HCT116 (cell line): ENCODE measurements at regions not wholly inside any gene's neighbourhood (a gene's known extent, or its start where the extent isn't known, plus 50 kb on each side); places are given as distances from the start of the nearest gene placed in this dataset.

ENCODE experiments used
- ATAC-seq: fragments of 200-7000 bp; cut with Tn5 transposase; 2 replicates; pipeline ENCODE4 v1.9.1; 2020; ENCODE audit warnings: mild to moderate bottlenecking, moderate library complexity
- BruUV-seq: library from RNA; stranded (reverse); fragments of 400-500 nt; replicated peaks from 2 replicates; lab custom pipeline; 2021; lab: Mats Ljungman, UMichigan
- CTCF ChIA-PET: fragments of 300-600 bp; sonication (Branson Sonifier 250); formaldehyde crosslinking; loops from one replicate; lab custom pipeline; 2021; ENCODE audit warnings: antibody characterized with exemption; lab: Charles Lee
- POLR2A ChIA-PET: fragments of 300-600, 350-600 bp; sonication (Branson Sonifier 250); formaldehyde crosslinking; loops from one replicate; lab custom pipeline; 2021; ENCODE audit warnings: antibody characterized with exemption; lab: Charles Lee
- RAD21 ChIA-PET, 2 experiments: fragments of 300-600 bp; sonication (Branson Sonifier 250); formaldehyde crosslinking; loops; one replicate each; lab custom pipeline; 2023; ENCODE audit warnings: low total read pairs in 2 of 2; ENCODE audit not compliant: uncharacterized antibody in 2 of 2, unreplicated experiment in 2 of 2, low non-redundant PET in 1 of 2; lab: Charles Lee
- DNase-seq: peaks from one replicate; pipeline ENCODE4 v3.0.0-alpha.2; 2010; ENCODE audit warnings: low read depth, low spot score
- H2AFZ ChIP-seq: fragments of 200-600 bp; shearing (Covaris generic), sonication (generic); 2 replicates; pipeline ENCODE4 v1.6.1; 2017; ENCODE audit warnings: low read depth, mixed run types, mixed read lengths, antibody characterized with exemption, low read length; ENCODE audit not compliant: poor library complexity, severe bottlenecking
- H3K27ac ChIP-seq: 2 replicates; pipeline ENCODE4 v1.5.1; 2012; ENCODE audit warnings: low read depth, low read length
- H3K27me3 ChIP-seq: fragments of 200-600 bp; sonication (generic); 2 replicates; pipeline ENCODE4 v1.6.1; 2016; ENCODE audit warnings: mixed run types, low read length, mixed read lengths; ENCODE audit not compliant: insufficient read depth
- H3K36me3 ChIP-seq, 2 experiments: fragments of 200-500 bp in 1 of 2; fragments of 200-600 bp in 1 of 2; sonication (Bioruptor generic) in 1 of 2; sonication (generic) in 1 of 2; 2 replicates each; pipeline versions ENCODE4 v1.5.1 to v1.6.1; 2014 to 2016; ENCODE audit warnings: low read length in 2 of 2, inconsistent platforms in 1 of 2, mixed read lengths in 1 of 2, mixed run types in 1 of 2; ENCODE audit not compliant: insufficient read depth in 2 of 2, control insufficient read depth in 1 of 2
- H3K4me1 ChIP-seq, 2 experiments: fragments of 200-600 bp in 1 of 2; sonication (generic) in 1 of 2; 2 replicates each; pipeline versions ENCODE4 v1.5.1 to v1.6.1; 2012 to 2017; ENCODE audit warnings: low read length in 2 of 2, inconsistent platforms in 1 of 2, mild to moderate bottlenecking in 1 of 2, mixed read lengths in 1 of 2, mixed run types in 1 of 2, moderate library complexity in 1 of 2; ENCODE audit not compliant: insufficient read depth in 2 of 2, control insufficient read depth in 1 of 2
- H3K4me2 ChIP-seq: fragments of 200-600 bp; sonication (generic); 2 replicates; pipeline ENCODE4 v1.6.1; 2017; ENCODE audit warnings: mixed run types, low read length, mixed read lengths
- H3K4me3 ChIP-seq, 2 experiments: fragments of 200-600 bp in 1 of 2; sonication (generic) in 1 of 2; replicated peaks in 1 of 2; 2 replicates each; pipeline ENCODE4 v1.5.1; 2011 to 2016; ENCODE audit warnings: low read length in 2 of 2, control low read depth in 1 of 2, low read depth in 1 of 2, mild to moderate bottlenecking in 1 of 2, mixed read lengths in 1 of 2, mixed run types in 1 of 2
- H3K79me2 ChIP-seq: fragments of 200-600 bp; sonication (generic); 2 replicates; pipeline ENCODE4 v1.6.1; 2017; ENCODE audit warnings: mild to moderate bottlenecking, mixed run types, low read length, moderate library complexity, mixed read lengths; ENCODE audit not compliant: insufficient read depth
- H3K9ac ChIP-seq: fragments of 200-600 bp; sonication (generic); 2 replicates; pipeline ENCODE4 v1.6.1; 2016; ENCODE audit warnings: low read length, mixed read lengths
- H3K9me2 ChIP-seq: fragments of 200-600 bp; sonication (generic), shearing (Covaris generic); 2 replicates; pipeline ENCODE4 v1.6.1; 2017; ENCODE audit warnings: mixed run types, mild to moderate bottlenecking, moderate library complexity; ENCODE audit not compliant: insufficient read depth
- H3K9me3 ChIP-seq, 2 experiments: fragments of 200-500 bp in 1 of 2; fragments of 200-600 bp in 1 of 2; sonication (Bioruptor generic) in 1 of 2; sonication (generic) in 1 of 2; 2 replicates each; pipeline ENCODE4 v1.6.1; 2014 to 2017; ENCODE audit warnings: low read length in 2 of 2, mixed read lengths in 2 of 2, inconsistent platforms in 1 of 2, low read depth in 1 of 2, mild to moderate bottlenecking in 1 of 2, mixed run types in 1 of 2, moderate library complexity in 1 of 2; ENCODE audit not compliant: control insufficient read depth in 1 of 2, insufficient read depth in 1 of 2
- H4K20me1 ChIP-seq: fragments of 200-600 bp; sonication (generic), shearing (Covaris generic); 2 replicates; pipeline ENCODE4 v1.6.1; 2017; ENCODE audit warnings: mixed run types, mild to moderate bottlenecking, moderate library complexity; ENCODE audit not compliant: insufficient read depth
- CBX3 ChIP-seq: IDR thresholded peaks from 2 replicates; pipeline ENCODE4 v1.6.1; 2012; ENCODE audit warnings: low read depth
- CEBPB ChIP-seq: IDR thresholded peaks from 2 replicates; pipeline ENCODE4 v1.6.1; 2012; ENCODE audit warnings: low read depth
- EGR1 ChIP-seq: IDR thresholded peaks from 2 replicates; pipeline ENCODE4 v1.6.1; 2012; ENCODE audit warnings: low read depth
- ELF1 ChIP-seq: IDR thresholded peaks from 2 replicates; pipeline ENCODE4 v1.6.1; 2012; ENCODE audit warnings: low read depth, borderline replicate concordance
- EZH2 ChIP-seq: fragments of 200-600 bp; sonication (generic); IDR thresholded peaks from 2 replicates; pipeline ENCODE4 v1.6.1; 2017; ENCODE audit warnings: antibody characterized with exemption, mixed run types
- EZH2phosphoT487 ChIP-seq: fragments of 200-600 bp; IDR thresholded peaks from 2 replicates; pipeline ENCODE4 v1.6.1; 2018; ENCODE audit warnings: antibody characterized with exemption, borderline replicate concordance
- FOSL1 ChIP-seq: IDR thresholded peaks from 2 replicates; pipeline ENCODE4 v1.6.1; 2012; ENCODE audit warnings: low read depth
- POLR2A ChIP-seq: IDR thresholded peaks from 2 replicates; pipeline ENCODE4 v1.7.0; 2011; ENCODE audit warnings: borderline replicate concordance; ENCODE audit not compliant: insufficient read depth, insufficient read length; ENCODE audit errors: extremely low read depth
- POLR2AphosphoS5 ChIP-seq: IDR thresholded peaks from 2 replicates; pipeline ENCODE4 v1.6.1; 2011; ENCODE audit warnings: mild to moderate bottlenecking, low read depth, low read length, moderate library complexity
- RAD21 ChIP-seq: IDR thresholded peaks from 2 replicates; pipeline ENCODE4 v1.6.1; 2012; ENCODE audit warnings: low read depth, mild to moderate bottlenecking
- SIN3A ChIP-seq: IDR thresholded peaks from 2 replicates; pipeline ENCODE4 v1.6.1; 2012; ENCODE audit warnings: low read depth
- SP1 ChIP-seq: IDR thresholded peaks from 2 replicates; pipeline ENCODE4 v1.6.1; 2012; ENCODE audit warnings: low read depth
- SRF ChIP-seq: IDR thresholded peaks from 2 replicates; pipeline ENCODE4 v1.6.1; 2012; ENCODE audit warnings: low read depth
- TCF7L2 ChIP-seq: IDR thresholded peaks from 2 replicates; pipeline ENCODE4 v1.7.0; 2011; ENCODE audit warnings: borderline replicate concordance, inconsistent platforms; ENCODE audit not compliant: insufficient read depth, insufficient read length; ENCODE audit errors: extremely low read depth
- ZBTB33 ChIP-seq: IDR thresholded peaks from 2 replicates; pipeline ENCODE4 v1.6.1; 2011; ENCODE audit warnings: mild to moderate bottlenecking, low read length, moderate library complexity; ENCODE audit not compliant: insufficient replicate concordance; ENCODE audit errors: extremely low read depth
- ZFX ChIP-seq: fragments of 450-650 bp; IDR thresholded peaks from 2 replicates; pipeline ENCODE4 v1.6.1; 2017
- ZNF274 ChIP-seq: fragments of 200-500 bp; sonication (Bioruptor generic); IDR thresholded peaks from 2 replicates; pipeline ENCODE4 v1.6.1; 2014; ENCODE audit warnings: mild to moderate bottlenecking, low read depth, low read length, inconsistent platforms
- intact Hi-C: fragments of 100-400 bp; cut with micrococcal nuclease; formaldehyde crosslinking; loops from 2 replicates; pipeline ENCODE4 v1.10.0; 2022
- TF ChIP-seq, protein P1 (sequence below): IDR thresholded peaks from 2 replicates; pipeline ENCODE4 v1.6.1; 2012
- TF ChIP-seq, protein P2 (sequence below), 3 experiments: fragments of 200-600 bp in 1 of 3; sonication (generic) in 1 of 3; IDR thresholded peaks in 2 of 3; conservative IDR thresholded peaks in 1 of 3; 2 replicates each; pipeline ENCODE4 v1.5.1; 2012 to 2017; ENCODE audit warnings: low read depth in 2 of 3, low read length in 2 of 3, antibody characterized with exemption in 1 of 3, borderline replicate concordance in 1 of 3, control low read depth in 1 of 3, mild to moderate bottlenecking in 1 of 3, mixed read lengths in 1 of 3, mixed run types in 1 of 3, moderate library complexity in 1 of 3; ENCODE audit not compliant: insufficient read depth in 1 of 3
- TF ChIP-seq, protein P3 (sequence below): IDR thresholded peaks from 2 replicates; pipeline ENCODE4 v1.6.1; 2012

DNA sequence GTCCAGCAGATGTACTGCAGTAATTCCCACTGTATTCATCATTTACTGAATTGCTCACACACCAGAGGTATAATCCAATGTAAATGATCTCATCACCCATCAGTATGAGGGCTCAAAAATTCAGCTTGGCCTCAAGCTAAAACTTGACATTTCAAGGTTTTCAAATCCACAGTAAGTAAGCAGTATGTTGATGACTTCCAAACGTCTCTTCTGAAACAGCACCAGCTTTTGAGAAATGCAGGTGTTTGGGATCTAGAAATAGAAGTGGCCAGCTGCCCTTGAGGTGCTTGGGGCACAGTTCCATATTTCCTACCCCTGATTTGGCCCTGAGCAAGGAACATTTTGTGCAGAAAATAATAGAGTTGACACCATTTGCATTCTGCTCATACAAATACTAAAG, 388.0 kb upstream of the TUSC1 start:
- no peak for TF ChIP-seq RAD21
- TF ChIP-seq POLR2AphosphoS5: no peak
- TF ChIP-seq ZFX: no peak
- no peak for TF ChIP-seq SRF
- TF ChIP-seq POLR2A: no peak
- TF ChIP-seq SP1: no peak
- TF ChIP-seq, protein P1, sequence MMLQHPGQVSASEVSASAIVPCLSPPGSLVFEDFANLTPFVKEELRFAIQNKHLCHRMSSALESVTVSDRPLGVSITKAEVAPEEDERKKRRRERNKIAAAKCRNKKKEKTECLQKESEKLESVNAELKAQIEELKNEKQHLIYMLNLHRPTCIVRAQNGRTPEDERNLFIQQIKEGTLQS: no peak
- no peak for TF ChIP-seq ZBTB33
- no peak for TF ChIP-seq FOSL1
- no peak for TF ChIP-seq TCF7L2
- TF ChIP-seq ZNF274: no peak
- no peak for TF ChIP-seq EGR1
- no peak for TF ChIP-seq CEBPB
- TF ChIP-seq CBX3: no peak
- TF ChIP-seq SIN3A: no peak
- TF ChIP-seq, protein P2, sequence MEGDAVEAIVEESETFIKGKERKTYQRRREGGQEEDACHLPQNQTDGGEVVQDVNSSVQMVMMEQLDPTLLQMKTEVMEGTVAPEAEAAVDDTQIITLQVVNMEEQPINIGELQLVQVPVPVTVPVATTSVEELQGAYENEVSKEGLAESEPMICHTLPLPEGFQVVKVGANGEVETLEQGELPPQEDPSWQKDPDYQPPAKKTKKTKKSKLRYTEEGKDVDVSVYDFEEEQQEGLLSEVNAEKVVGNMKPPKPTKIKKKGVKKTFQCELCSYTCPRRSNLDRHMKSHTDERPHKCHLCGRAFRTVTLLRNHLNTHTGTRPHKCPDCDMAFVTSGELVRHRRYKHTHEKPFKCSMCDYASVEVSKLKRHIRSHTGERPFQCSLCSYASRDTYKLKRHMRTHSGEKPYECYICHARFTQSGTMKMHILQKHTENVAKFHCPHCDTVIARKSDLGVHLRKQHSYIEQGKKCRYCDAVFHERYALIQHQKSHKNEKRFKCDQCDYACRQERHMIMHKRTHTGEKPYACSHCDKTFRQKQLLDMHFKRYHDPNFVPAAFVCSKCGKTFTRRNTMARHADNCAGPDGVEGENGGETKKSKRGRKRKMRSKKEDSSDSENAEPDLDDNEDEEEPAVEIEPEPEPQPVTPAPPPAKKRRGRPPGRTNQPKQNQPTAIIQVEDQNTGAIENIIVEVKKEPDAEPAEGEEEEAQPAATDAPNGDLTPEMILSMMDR (IDR thresholded peaks at IDR 0.05 in 2 of 3, conservative IDR thresholded peaks at IDR 0.05 in 1 of 3; ENCODE audit: borderline replicate concordance in 1 of 3, insufficient read depth in 1 of 3, low read depth in 2 of 3, low read length in 2 of 3): no peak
- TF ChIP-seq EZH2: no peak
- TF ChIP-seq, protein P3, sequence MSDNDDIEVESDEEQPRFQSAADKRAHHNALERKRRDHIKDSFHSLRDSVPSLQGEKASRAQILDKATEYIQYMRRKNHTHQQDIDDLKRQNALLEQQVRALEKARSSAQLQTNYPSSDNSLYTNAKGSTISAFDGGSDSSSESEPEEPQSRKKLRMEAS: no peak
- TF ChIP-seq EZH2phosphoT487: no peak
- TF ChIP-seq ELF1: no peak
- ATAC-seq: no peak
- Histone ChIP-seq H2AFZ (no peak overlapping the region), H3K4me3 (no peak overlapping the region), H3K9ac (no peak overlapping the region), H3K36me3 (no peaks in the 10 kb centered on the region), H3K4me1 (no peaks in the 10 kb centered on the region), H3K9me2 (no peaks in the 10 kb centered on the region), H3K9me3 (peaks cover 5 to 17% of the 10 kb centered on the region in 2 experiments; a peak in 2 of 4 replicates), H3K27ac (no peak overlapping the region), H3K27me3 (no peaks in the 10 kb centered on the region), H3K4me2 (no peak overlapping the region), H3K79me2 (no peaks in the 10 kb centered on the region), H4K20me1 (no peaks in the 10 kb centered on the region)
- BruUV-seq: no TSS peak
- CTCF ChIA-PET: no interaction called here
- RAD21 ChIA-PET: no interaction called here
- intact Hi-C loops: no loop called here
- POLR2A ChIA-PET: no interaction called here
- no peak for DNase-seq
